GM23248 (cell line): ENCODE measurements at regions not wholly inside any gene's neighbourhood (a gene's known extent, or its start where the extent isn't known, plus 50 kb on each side); places are given as distances from the start of the nearest gene placed in this dataset.

ENCODE experiments used
- EZH2 ChIP-seq: fragments of 200-600 bp; sonication (generic); IDR thresholded peaks from 2 replicates; pipeline ENCODE4 v1.6.1; 2018; ENCODE audit warnings: antibody characterized with exemption, mild to moderate bottlenecking; ENCODE audit not compliant: insufficient read depth, poor library complexity, severe bottlenecking
- EZH2phosphoT487 ChIP-seq: fragments of 200-600 bp; sonication (generic); IDR thresholded peaks from 2 replicates; pipeline ENCODE4 v1.6.1; 2018; ENCODE audit warnings: antibody characterized with exemption, moderate library complexity, mild to moderate bottlenecking, low read depth; ENCODE audit not compliant: insufficient read depth

DNA sequence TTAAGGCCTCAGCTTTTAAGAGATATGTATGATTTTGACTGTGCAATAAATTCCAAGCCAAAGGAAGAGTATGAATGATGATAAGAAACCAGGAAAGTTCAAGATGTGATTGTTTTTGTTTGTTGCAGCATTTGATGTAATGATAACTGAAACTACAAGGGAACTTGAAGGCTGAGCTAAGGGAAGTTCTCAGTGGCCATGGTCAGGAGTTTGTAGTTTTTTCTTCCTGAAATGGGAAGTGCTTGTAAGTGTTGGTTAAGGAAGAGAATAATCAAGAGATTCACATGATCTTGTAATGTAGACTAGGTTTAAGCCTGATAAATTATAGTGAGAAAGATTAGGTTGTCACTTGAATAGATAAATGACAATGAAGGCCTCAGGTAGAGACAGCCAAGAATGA is 53.4 kb downstream of the PTCHD4 start:
- no peak for TF ChIP-seq EZH2
- no peak for TF ChIP-seq EZH2phosphoT487
